GM12872 (cell line): ENCODE measurements at regions not wholly inside any gene's neighbourhood (a gene's known extent, or its start where the extent isn't known, plus 50 kb on each side); places are given as distances from the start of the nearest gene placed in this dataset.

ENCODE experiments used
- TF ChIP-seq, protein P1 (sequence below): IDR thresholded peaks from 3 replicates; pipeline ENCODE4 v1.5.1; 2011; ENCODE audit warnings: low read depth, mild to moderate bottlenecking, low read length, moderate library complexity; ENCODE audit not compliant: insufficient read depth

DNA sequence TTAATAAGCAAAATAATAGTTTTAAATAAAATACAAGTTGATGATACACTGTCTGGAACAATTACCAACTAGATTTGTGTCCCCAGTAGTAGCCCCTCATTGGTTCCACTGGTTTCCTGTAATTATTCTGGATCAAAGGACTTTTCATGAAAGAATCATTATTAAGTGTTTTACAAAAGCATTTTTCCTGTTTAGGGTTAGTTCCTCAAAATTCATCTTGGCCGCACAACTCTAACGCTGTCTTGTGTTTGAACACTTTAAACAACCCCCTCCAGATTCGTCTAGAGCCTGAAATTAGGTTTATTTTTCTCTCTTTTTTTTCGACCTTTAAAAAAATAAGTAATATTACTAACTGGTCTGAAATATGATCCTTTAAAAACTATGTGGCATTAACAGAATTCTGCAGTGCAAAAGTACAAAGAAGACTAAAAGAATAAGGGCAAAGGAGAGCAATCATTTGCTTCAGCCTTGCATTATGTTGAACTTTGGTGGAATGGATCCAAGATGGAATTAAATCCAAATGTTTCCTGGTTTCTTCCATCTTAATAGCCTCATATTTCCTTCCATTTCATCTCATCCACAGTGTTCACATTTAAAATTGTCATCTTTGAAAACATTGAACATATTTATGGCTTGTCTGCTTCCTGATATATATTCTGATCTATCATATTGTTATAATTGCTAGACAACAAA, 678.4 kb downstream of the IRS1 start:
- TF ChIP-seq, protein P1, sequence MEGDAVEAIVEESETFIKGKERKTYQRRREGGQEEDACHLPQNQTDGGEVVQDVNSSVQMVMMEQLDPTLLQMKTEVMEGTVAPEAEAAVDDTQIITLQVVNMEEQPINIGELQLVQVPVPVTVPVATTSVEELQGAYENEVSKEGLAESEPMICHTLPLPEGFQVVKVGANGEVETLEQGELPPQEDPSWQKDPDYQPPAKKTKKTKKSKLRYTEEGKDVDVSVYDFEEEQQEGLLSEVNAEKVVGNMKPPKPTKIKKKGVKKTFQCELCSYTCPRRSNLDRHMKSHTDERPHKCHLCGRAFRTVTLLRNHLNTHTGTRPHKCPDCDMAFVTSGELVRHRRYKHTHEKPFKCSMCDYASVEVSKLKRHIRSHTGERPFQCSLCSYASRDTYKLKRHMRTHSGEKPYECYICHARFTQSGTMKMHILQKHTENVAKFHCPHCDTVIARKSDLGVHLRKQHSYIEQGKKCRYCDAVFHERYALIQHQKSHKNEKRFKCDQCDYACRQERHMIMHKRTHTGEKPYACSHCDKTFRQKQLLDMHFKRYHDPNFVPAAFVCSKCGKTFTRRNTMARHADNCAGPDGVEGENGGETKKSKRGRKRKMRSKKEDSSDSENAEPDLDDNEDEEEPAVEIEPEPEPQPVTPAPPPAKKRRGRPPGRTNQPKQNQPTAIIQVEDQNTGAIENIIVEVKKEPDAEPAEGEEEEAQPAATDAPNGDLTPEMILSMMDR, result no peak

DNA sequence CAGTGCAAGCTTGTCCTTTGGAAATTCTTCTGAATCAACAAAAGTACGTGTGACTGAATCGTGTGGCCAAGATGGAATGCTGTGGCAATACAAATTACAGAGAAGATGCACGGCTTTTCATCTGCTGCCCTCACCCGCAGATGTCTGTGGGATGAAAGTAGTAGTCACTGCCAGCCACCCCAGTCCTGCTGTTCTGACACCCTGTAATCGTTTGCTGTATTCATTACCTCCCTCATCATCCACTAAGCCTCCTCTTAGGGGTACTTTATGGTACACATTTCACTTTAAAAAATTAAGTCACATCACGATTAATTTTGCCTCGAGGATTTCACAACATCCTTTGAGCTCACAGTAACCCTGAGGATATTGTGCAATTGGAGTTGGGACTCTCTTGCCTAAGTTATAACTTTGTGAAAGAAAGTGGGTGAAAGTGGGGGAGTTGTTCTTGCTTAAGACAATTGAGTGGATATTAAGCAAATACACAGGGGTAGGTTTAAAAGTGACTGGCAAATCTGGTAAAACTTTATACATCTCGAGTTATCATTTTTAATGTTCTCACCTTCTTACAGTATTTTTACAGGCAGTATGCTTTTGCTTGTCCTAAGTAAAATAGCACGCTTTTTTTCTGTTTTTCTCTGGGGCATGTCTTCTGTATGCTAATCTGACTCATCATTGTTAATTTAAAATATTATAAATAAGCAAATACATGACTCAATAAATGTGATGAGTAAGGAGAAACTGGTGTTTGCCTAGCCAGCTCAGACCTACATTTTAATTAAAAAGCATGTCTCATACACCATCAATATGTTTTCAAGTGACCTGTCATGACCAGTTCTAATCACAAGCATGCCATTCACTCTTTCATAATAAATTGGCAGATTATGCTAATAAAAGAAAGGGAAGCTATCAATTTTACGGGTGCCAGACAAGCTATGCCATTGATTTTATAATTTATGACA, 680.9 kb downstream of the IRS1 start:
- TF ChIP-seq, protein P1, result no peak

GRCh38 chr2:226117510-226118065, 682.0 kb downstream of the IRS1 start:
- TF ChIP-seq, protein P1, result no peak

DNA sequence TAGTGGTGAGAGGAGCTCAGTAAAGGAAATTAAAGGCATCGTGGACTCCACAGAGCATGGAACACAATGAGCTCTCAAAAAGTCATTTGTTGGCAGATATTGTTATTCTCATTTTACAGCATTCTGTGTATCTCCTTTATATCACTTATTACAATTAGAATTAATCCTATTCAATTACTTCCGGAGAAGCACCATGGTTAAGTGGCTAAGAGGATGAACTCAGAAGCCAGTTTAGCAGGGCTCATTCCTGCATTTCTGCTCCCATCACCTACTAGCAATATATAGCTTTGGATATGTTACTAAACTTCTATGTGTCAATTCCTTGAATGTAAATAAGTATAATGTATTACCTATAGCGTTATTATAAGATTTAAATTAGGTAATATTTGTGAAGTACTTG, 683.3 kb downstream of the IRS1 start:
- TF ChIP-seq, protein P1, result no peak

DNA sequence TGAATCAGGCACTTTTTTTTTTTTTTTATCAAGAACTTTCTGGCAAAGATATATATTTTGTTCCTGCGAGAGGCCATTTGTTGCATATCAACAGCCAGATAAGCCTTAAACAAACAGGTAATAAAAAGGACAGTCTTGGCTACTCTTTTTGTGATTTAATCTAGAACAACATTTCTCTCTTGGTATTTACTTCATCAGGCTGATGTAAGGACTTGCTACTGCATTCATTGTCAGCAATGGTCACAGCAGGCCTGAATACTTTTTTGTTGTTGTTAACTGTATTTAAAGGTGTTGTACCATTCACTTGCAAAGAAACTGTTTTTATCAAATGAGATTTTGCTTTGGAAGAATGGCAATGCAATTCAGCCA, 683.8 kb downstream of the IRS1 start:
- TF ChIP-seq, protein P1, result no peak

GRCh38 chr2:226115102-226115831, 684.4 kb downstream of the IRS1 start:
- TF ChIP-seq, protein P1, result no peak

GRCh38 chr2:226114436-226114835, 685.2 kb downstream of the IRS1 start:
- TF ChIP-seq, protein P1, result no peak
